ENCODE measurements at regions not wholly inside any gene's neighbourhood (a gene's known extent, or its start where the extent isn't known, plus 50 kb on each side); places are given as distances from the start of the nearest gene placed in this dataset.

- TF ChIP-seq POLR2AphosphoS5 (IDR thresholded peaks at IDR 0.05; ENCODE audit: low read length) (no peak), ASH2L (IDR thresholded peaks at IDR 0.05; ENCODE audit: borderline replicate concordance, low read depth) (no peak), MTA3 (IDR thresholded peaks at IDR 0.05; ENCODE audit: borderline replicate concordance, low read length) (no peak), E2F4 (IDR thresholded peaks at IDR 0.05; ENCODE audit: low read depth, low read length) (no peak), SREBF2 (IDR thresholded peaks at IDR 0.05; ENCODE audit: low read length) (no peak), CTCF (IDR thresholded peaks at IDR 0.05 in 2 of 3, conservative IDR thresholded peaks at IDR 0.05 in 1 of 3; ENCODE audit: control insufficient read depth in 2 of 3, extremely low read depth in 1 of 3, insufficient read depth in 1 of 3, low read depth in 3 of 3, low read length in 3 of 3) (no peak), HDAC2 (IDR thresholded peaks at IDR 0.05) (no peak)
Measured at GRCh38 chr4:57740625-57741190, 630.5 kb upstream of the IGFBP7 start.

Data from GM12878 (cell line).